GM13977 (cell line): ENCODE measurements at regions not wholly inside any gene's neighbourhood (a gene's known extent, or its start where the extent isn't known, plus 50 kb on each side); places are given as distances from the start of the nearest gene placed in this dataset.

Source experiments
- DNase-seq: peaks from one replicate; pipeline ENCODE4 v3.0.0; 2012; ENCODE audit warnings: low spot score
- in situ Hi-C: fragments of 300-500 bp; cut with MboI; formaldehyde crosslinking; loops from one replicate; pipeline ENCODE4 v1.12.0; 2022; ENCODE audit warnings: low sequenced_read_pairs, low pct_unique_long_range_greater_than_20kb, mixed read lengths, inconsistent platforms; ENCODE audit not compliant: unreplicated experiment
- TF ChIP-seq, protein P1 (sequence below): IDR thresholded peaks from 2 replicates; pipeline ENCODE4 v1.5.1; 2012; ENCODE audit warnings: mild to moderate bottlenecking, control low read depth; ENCODE audit not compliant: insufficient read depth; ENCODE audit errors: extremely low read depth, missing control alignments

DNA sequence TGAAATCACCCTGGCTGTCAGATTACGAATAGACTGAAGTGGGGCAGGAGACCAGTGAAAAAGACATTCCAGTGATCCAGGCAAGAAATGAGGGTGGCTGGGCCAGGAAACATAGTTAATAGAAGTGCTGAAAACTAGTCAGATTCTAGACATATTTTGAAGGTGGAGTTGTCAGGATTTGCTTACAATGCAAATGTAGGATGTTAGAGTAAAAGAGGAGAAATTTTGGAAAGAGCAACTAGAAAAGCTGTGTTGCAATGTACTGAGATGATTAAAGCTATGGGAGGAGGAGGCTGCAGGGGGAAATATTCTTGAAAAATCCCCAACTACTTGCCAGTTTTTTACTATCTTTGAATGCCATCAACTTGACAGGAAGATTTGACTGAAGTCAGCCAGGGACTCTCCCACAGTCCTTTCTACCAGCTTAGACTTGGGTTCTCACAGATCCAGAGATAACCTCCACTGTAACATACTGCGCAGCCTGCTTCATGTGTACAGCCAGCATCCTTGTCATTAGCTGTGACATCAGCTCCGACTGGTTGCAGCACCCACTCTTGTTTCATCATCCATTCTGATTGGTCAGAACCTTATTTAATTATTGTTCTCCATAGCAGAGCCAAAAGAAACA lies 109.7 kb downstream of the TSEN15 start:
- TF ChIP-seq, protein P1, sequence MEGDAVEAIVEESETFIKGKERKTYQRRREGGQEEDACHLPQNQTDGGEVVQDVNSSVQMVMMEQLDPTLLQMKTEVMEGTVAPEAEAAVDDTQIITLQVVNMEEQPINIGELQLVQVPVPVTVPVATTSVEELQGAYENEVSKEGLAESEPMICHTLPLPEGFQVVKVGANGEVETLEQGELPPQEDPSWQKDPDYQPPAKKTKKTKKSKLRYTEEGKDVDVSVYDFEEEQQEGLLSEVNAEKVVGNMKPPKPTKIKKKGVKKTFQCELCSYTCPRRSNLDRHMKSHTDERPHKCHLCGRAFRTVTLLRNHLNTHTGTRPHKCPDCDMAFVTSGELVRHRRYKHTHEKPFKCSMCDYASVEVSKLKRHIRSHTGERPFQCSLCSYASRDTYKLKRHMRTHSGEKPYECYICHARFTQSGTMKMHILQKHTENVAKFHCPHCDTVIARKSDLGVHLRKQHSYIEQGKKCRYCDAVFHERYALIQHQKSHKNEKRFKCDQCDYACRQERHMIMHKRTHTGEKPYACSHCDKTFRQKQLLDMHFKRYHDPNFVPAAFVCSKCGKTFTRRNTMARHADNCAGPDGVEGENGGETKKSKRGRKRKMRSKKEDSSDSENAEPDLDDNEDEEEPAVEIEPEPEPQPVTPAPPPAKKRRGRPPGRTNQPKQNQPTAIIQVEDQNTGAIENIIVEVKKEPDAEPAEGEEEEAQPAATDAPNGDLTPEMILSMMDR, result no peak
- DNase-seq, result peak; percentile 19
- in situ Hi-C loops, result no loop called here

DNA sequence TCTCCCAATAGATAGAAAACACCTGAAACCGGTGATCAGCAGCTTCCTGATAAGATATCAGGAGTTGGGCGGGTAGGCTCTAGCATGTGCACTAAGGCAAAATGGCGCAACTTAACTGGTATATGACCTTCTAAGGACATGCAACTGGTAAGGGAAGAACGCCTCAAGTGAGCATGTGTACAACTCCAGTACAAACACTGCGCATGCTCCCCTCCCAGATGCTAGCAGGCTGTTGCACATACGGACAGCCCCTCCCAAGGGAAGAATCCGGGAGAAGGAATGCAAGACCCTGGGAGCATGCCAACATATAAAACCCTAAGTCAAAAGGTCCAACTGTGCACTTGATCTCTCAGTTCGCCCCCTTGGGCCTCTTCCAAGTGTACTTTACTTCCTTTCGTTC lies 110.8 kb downstream of the TSEN15 start:
- in situ Hi-C loops, result no loop called here
- TF ChIP-seq, protein P1, result no peak
- DNase-seq, result no peak

GRCh38 chr1:184163674-184164465 lies 112.3 kb downstream of the TSEN15 start:
- TF ChIP-seq, protein P1, result no peak
- DNase-seq, result peak; percentile 63
- in situ Hi-C loops, result no loop called here

- TF ChIP-seq, protein P1, result no peak
- in situ Hi-C loops, result no loop called here
- DNase-seq, result no peak
These were observed 113.0 kb downstream of the TSEN15 start for GRCh38 chr1:184164536-184164935.

DNA sequence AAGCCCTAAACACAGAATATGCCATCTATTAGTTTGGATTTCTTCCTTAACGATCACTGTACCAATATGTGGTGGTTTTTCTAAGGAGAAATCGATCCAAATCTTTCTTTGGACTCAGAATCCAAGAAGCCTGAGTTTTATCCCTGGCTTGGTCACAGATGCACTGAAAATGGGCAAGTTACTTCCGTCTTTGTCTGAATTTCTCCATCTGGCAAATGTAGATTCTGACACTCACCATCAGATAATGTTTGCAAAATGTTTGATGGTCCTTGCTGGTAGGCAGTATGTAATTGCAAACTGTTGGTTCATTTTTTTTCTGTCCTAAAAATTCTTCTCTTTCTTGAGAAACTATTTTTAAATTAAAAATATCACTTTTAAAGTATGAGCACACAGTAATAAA lies 115.0 kb downstream of the TSEN15 start:
- in situ Hi-C loops, result no loop called here
- no peak for DNase-seq
- TF ChIP-seq, protein P1, result no peak

DNA sequence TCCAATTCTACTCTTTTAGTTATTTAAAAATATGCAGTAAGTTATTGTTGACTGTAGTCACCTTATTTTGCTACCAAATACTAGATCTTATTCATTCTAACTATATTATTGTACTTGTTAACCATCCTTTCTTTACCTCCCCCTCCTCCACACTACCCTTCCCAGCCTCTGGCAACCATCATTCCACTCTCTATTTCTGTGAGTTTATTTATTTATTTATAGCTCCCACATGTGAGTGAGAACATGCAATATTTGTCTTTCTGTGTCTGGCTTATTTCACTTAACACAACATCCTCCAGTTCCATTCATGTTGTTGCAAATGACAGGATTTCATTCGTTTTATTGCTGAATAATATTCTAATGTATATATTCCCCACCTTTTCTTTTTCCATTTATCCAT lies 115.8 kb downstream of the TSEN15 start:
- in situ Hi-C loops, result no loop called here

More for the DNA sequence above, 115.8 kb downstream of the TSEN15 start:
- no peak for DNase-seq
- TF ChIP-seq, protein P1, result no peak
